PC-9 (cell line): ENCODE measurements at regions not wholly inside any gene's neighbourhood (a gene's known extent, or its start where the extent isn't known, plus 50 kb on each side); places are given as distances from the start of the nearest gene placed in this dataset.

Experiments used
- BruUV-seq: library from RNA; stranded (reverse); fragments of 400-500 nt; replicated peaks from 2 replicates; lab custom pipeline; 2021; lab: Mats Ljungman, UMichigan
- CTCF ChIA-PET: fragments of 300-600 bp; sonication (Branson Sonifier 250); formaldehyde crosslinking; loops from one replicate; lab custom pipeline; 2022; ENCODE audit warnings: antibody characterized with exemption; lab: Charles Lee
- POLR2A ChIA-PET: fragments of 300-600 bp; sonication (Branson Sonifier 250); formaldehyde crosslinking; loops from one replicate; lab custom pipeline; 2022; ENCODE audit warnings: antibody characterized with exemption; ENCODE audit not compliant: unreplicated experiment; lab: Charles Lee
- DNase-seq, 2 experiments: peaks; one replicate each; pipeline versions ENCODE4 v3.0.0 to v3.0.0-alpha.2; 2015 to 2022; ENCODE audit warnings: mixed read lengths in 1 of 2
- H2AFZ ChIP-seq: fragments of 200-600 bp; sonication (generic); 2 replicates; pipeline ENCODE4 v1.8.1; 2017; ENCODE audit warnings: antibody characterized with exemption
- H3F3A ChIP-seq: fragments of 200-600 bp; sonication (generic); 2 replicates; pipeline ENCODE4 v1.8.1; 2017; ENCODE audit warnings: antibody characterized with exemption, mild to moderate bottlenecking, low read depth; ENCODE audit not compliant: insufficient read depth
- H3K27ac ChIP-seq: fragments of 200-600 bp; sonication (generic); 2 replicates; pipeline ENCODE4 v1.6.1; 2016; ENCODE audit warnings: mixed run types
- H3K27me3 ChIP-seq: fragments of 200-600 bp; sonication (generic); 2 replicates; pipeline ENCODE4 v1.6.1; 2016; ENCODE audit warnings: low read depth, mixed run types; ENCODE audit not compliant: insufficient read depth
- H3K36me3 ChIP-seq: fragments of 200-600 bp; sonication (generic); 2 replicates; pipeline ENCODE4 v1.6.1; 2016; ENCODE audit warnings: low read depth, mixed run types
- H3K4me1 ChIP-seq: fragments of 200-600 bp; sonication (generic); replicated peaks from 2 replicates; pipeline ENCODE4 v1.6.1; 2016; ENCODE audit warnings: mixed run types; ENCODE audit not compliant: insufficient read depth
- H3K4me2 ChIP-seq: fragments of 200-600 bp; sonication (generic); 2 replicates; pipeline ENCODE4 v1.6.1; 2017; ENCODE audit warnings: mixed run types
- H3K4me3 ChIP-seq: fragments of 200-600 bp; sonication (generic); 2 replicates; pipeline ENCODE4 v1.6.1; 2016; ENCODE audit warnings: mixed run types
- H3K79me2 ChIP-seq: fragments of 200-600 bp; sonication (generic); 2 replicates; pipeline ENCODE4 v1.6.1; 2017; ENCODE audit warnings: low read depth, mixed run types
- H3K9me2 ChIP-seq: fragments of 200-600 bp; sonication (generic); 2 replicates; pipeline ENCODE4 v1.8.1; 2017; ENCODE audit warnings: mild to moderate bottlenecking; ENCODE audit not compliant: insufficient read depth
- H3K9me3 ChIP-seq: fragments of 200-600 bp; sonication (generic); 2 replicates; pipeline ENCODE4 v1.8.1; 2016; ENCODE audit warnings: low read depth; ENCODE audit not compliant: insufficient read depth
- H4K20me1 ChIP-seq: fragments of 200-600 bp; sonication (generic); 2 replicates; pipeline ENCODE4 v1.8.1; 2017; ENCODE audit not compliant: insufficient read depth
- CTCF ChIP-seq: fragments of 200-600 bp; sonication (generic); conservative IDR thresholded peaks from 2 replicates; pipeline ENCODE4 v1.6.1; 2017; ENCODE audit warnings: mixed run types, antibody characterized with exemption, mild to moderate bottlenecking, moderate library complexity
- EZH2 ChIP-seq: fragments of 200-600 bp; sonication (generic); IDR thresholded peaks from 2 replicates; pipeline ENCODE4 v1.8.0; 2017; ENCODE audit warnings: antibody characterized with exemption, low read depth
- intact Hi-C: fragments of 100-400 bp; cut with micrococcal nuclease; formaldehyde crosslinking; loops from one replicate; pipeline ENCODE4 v1.10.0; 2022; ENCODE audit not compliant: unreplicated experiment

- CTCF ChIA-PET: no interaction called here
- TF ChIP-seq EZH2 (no peak), CTCF (no peak)
- Histone ChIP-seq H3K4me1 (no peaks in the 10 kb centered on the region), H3K79me2 (no peaks in the 10 kb centered on the region), H3K4me3 (no peak overlapping the region), H3K27me3 (no peaks in the 10 kb centered on the region), H2AFZ (no peak overlapping the region), H3F3A (no peaks in the 10 kb centered on the region), H3K27ac (no peak overlapping the region), H3K9me2 (no peaks in the 10 kb centered on the region), H4K20me1 (no peaks in the 10 kb centered on the region), H3K36me3 (no peaks in the 10 kb centered on the region), H3K4me2 (no peak overlapping the region), H3K9me3 (no peaks in the 10 kb centered on the region; the same call in 1 of the 2 replicates)
- BruUV-seq: no TSS peak
- POLR2A ChIA-PET: no interaction called here
- no peak for DNase-seq
- intact Hi-C loops: no loop called here
Observed at GRCh38 chr3:84260596-84260995, 698.2 kb upstream of the CADM2 start.

- Histone ChIP-seq H3K4me2 (no peak overlapping the region), H3K9me3 (no peaks in the 10 kb centered on the region; the same call in 1 of the 2 replicates), H3K9me2 (0 out of 2 replicates have a peak, but pooled peaks cover 6% of the 10 kb centered on the region), H2AFZ (no peak overlapping the region), H3K4me1 (no peaks in the 10 kb centered on the region), H4K20me1 (no peaks in the 10 kb centered on the region), H3K36me3 (no peaks in the 10 kb centered on the region), H3K4me3 (no peak overlapping the region), H3K27me3 (no peaks in the 10 kb centered on the region), H3K27ac (no peak overlapping the region), H3K79me2 (no peaks in the 10 kb centered on the region), H3F3A (no peaks in the 10 kb centered on the region)
- TF ChIP-seq CTCF (no peak), EZH2 (no peak)
- intact Hi-C loops: no loop called here
- no TSS peak for BruUV-seq
- ChIA-PET CTCF (no interaction called here), POLR2A (no interaction called here)
- DNase-seq: no peak
Observed at GRCh38 chr3:84265768-84266167, 693.0 kb upstream of the CADM2 start.

GRCh38 chr3:84275532-84275931, 683.3 kb upstream of the CADM2 start:
- no peaks in the 10 kb centered on the region for H3K4me1 ChIP-seq
- POLR2A ChIA-PET: no interaction called here
- H3K4me3 ChIP-seq: no peak overlapping the region
- no peak for DNase-seq
- H3F3A ChIP-seq: no peaks in the 10 kb centered on the region
- H3K79me2 ChIP-seq: no peaks in the 10 kb centered on the region
- CTCF ChIA-PET: no interaction called here
- no peaks in the 10 kb centered on the region for H3K9me3 ChIP-seq
- no peaks in the 10 kb centered on the region for H3K27me3 ChIP-seq
- no peaks in the 10 kb centered on the region for H3K9me2 ChIP-seq
- H3K27ac ChIP-seq: no peak overlapping the region
- no peak overlapping the region for H2AFZ ChIP-seq
- TF ChIP-seq CTCF: no peak
- TF ChIP-seq EZH2: no peak
- no peaks in the 10 kb centered on the region for H4K20me1 ChIP-seq
- intact Hi-C loops: no loop called here
- no peak overlapping the region for H3K4me2 ChIP-seq
- H3K36me3 ChIP-seq: no peaks in the 10 kb centered on the region
- no TSS peak for BruUV-seq
